Activated CD8-positive, alpha-beta memory T cell treated with anti-CD3 and anti-CD28 coated beads for 4 hours (primary cell): ENCODE measurements at regions not wholly inside any gene's neighbourhood (a gene's known extent, or its start where the extent isn't known, plus 50 kb on each side); places are given as distances from the start of the nearest gene placed in this dataset.

Source experiments
- DNase-seq, 2 donors: peaks; one replicate each; pipeline ENCODE4 v3.0.0-alpha.2; 2020; ENCODE audit warnings: low read depth in 2 of 2

DNA sequence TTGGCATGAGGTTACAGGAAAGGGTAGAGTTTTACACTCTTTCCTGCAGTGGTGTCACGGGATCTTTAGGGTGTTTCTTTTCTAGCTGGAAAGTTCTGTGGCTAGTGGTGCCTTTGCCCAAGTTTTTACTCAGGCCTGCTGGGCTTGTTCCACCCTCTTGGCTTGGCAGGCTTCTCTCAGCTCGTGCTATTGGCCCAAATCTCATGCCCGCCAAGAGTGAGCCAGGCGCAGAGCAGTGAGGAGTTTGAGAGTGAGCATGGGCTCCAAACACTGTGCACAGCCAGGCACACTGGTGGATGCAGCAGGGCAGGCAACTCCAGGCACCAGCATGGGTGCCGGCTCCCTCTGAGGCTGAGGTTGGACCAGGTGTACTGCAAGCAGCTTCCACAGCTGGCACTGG, 206.5 kb downstream of the SAMD5 start:
- no peak for DNase-seq

DNA sequence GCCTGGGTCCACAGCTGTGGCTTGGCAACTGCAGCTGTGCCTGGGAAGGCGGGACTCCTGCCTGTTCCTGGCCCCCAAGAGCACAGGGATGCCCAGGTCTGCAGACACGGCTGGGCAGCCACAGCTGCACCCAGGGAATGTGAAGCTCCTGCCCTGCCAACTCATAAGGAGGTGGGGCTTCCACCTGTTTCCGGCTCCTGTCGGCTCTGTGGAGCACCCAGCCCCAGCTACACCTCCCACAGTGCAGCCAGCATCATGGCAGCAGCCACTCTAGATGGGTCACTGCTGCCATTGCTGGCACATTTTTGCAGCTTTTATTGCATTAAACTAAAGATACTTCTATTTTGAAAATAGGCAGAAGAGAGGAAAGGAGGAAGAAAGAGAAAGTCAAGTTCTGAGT, 207.9 kb downstream of the SAMD5 start:
- no peak for DNase-seq

GRCh38 chr6:147717991-147718390, 209.5 kb downstream of the SAMD5 start:
- DNase-seq: no peak

GRCh38 chr6:147722158-147722557, 213.7 kb downstream of the SAMD5 start:
- no peak for DNase-seq

DNA sequence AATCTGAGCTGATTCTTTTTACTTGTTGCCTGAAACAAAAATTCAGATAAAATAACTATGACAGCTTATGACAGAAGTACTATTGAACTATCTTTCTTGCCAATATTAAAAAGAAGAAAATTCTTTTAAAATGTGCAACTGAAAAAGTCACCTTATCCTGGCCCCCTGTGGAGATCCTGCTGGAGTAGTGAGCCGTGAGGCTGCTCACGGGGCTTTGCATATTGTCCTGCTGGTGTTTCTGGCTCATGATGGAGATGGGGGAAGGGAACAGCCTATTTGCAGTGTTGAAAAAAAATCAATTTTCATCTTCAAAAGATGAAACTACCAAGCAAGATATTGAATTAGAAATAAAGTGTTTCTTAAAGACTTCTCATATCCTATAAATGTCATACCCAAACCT, 216.0 kb downstream of the SAMD5 start:
- no peak for DNase-seq

- DNase-seq: no peak
Observed at GRCh38 chr6:147726342-147726741, 217.9 kb downstream of the SAMD5 start.

DNA sequence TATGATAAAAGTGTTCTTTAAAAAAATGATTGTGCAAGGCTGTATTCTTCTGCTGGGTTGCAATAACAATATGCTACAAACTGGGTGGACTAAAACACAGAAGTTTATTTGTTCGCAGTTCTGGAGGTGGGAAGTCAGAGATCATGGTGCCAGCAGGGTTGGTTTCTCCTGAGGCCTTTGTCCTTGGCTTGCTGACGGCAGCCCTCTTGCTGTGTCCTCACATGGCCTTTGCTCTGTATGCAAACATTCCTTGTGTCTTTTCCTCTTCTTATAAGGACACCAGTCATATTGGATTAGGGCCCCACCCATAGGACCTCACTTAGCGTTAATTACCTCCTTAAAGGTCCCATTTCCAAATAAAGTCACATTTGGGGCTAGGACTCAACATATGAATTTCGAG, 220.4 kb downstream of the SAMD5 start:
- DNase-seq: no peak

DNA sequence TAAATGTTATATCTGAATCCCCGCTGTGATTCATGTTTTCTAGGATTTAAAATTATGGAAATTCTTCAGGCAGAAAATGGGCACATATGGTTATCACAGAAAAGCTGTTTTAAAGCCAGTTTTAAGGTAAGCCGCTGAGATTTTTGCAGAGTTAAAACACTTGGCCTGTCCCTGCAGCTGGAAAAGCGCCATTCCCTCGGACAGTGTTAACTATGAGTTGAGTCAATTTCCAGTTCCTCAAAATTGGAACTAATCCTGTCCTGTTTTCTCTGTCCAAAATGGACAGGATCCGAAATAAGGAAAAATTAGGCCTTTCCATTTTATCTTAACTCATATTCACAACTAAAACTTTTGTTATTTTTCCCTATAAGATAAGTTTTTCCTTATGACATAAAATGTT, 225.2 kb downstream of the SAMD5 start:
- no peak for DNase-seq

- no peak for DNase-seq
Observed at GRCh38 chr6:147734151-147734550, 225.7 kb downstream of the SAMD5 start.

GRCh38 chr6:147735924-147736323, 227.4 kb downstream of the SAMD5 start:
- no peak for DNase-seq

GRCh38 chr6:147737115-147737514, 228.6 kb downstream of the SAMD5 start:
- no peak for DNase-seq

DNA sequence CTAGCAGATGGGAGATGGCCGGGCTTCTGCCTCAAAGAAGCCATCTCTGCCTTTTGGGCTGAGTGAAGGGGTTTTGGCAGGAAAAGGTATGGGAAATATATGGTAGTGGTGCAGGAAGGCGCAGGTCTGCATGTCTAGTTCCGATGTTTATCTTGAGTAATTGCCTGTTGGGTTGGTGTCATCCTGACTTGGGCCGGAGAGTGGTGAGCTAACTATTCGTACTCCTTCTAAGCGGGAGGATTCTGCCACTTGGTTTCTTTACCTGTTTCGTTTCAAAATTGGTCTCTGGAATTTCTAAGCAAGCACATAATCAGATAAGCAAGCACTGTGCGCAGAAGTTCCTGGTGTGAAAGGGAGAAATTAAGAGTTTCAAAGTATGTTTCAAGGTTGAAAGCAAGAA, 229.6 kb downstream of the SAMD5 start:
- DNase-seq: no peak

GRCh38 chr6:147738516-147739162, 230.1 kb downstream of the SAMD5 start:
- no peak for DNase-seq

GRCh38 chr6:147740326-147740725, 231.8 kb downstream of the SAMD5 start:
- no peak for DNase-seq

- DNase-seq: no peak
Observed at GRCh38 chr6:147740916-147741315, 232.4 kb downstream of the SAMD5 start.

- no peak for DNase-seq
Observed at GRCh38 chr6:147741389-147741788, 232.9 kb downstream of the SAMD5 start.

DNA sequence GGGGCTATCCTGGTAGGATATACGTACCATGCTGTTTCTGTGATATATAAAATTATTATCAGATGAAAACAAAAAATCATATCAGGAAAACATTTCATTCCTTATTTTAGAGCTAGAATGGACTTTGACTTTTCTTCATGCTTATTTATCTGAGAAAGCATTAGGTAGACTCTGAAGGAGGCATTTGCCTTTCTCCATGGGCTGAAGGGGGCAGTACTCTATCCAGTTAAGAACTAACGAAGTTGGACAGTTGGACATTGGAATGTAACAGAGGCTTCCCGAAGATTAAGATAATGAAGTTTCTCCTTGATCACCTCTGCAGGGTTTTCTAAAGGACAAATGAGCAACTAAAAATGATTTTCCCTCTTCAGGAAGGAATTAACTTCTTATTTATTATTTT, 233.9 kb downstream of the SAMD5 start:
- DNase-seq: no peak

GRCh38 chr6:147744012-147744411, 235.5 kb downstream of the SAMD5 start:
- no peak for DNase-seq

- no peak for DNase-seq
Observed at GRCh38 chr6:147749331-147749730, 240.8 kb downstream of the SAMD5 start.

GRCh38 chr6:147750413-147750812, 241.9 kb downstream of the SAMD5 start:
- DNase-seq: no peak

DNA sequence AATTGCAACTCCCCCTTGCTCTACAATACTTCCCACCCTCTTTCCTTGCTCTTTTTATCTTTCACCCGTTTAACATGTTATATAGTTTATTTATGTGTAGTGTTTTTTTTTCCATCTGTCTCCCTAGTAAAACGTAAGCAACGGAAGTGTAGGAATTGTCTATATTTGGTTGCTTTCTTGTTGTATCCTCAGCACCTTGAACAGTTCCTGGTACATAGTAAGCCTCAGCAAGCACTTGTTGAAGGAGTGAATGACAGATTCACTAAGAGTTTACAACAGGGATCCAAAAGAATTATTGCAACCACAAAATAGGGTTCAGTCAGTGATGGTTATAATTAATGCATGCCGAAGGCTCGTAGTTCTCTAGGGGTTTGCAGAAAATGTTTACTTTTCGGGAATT, 242.7 kb downstream of the SAMD5 start:
- no peak for DNase-seq

DNA sequence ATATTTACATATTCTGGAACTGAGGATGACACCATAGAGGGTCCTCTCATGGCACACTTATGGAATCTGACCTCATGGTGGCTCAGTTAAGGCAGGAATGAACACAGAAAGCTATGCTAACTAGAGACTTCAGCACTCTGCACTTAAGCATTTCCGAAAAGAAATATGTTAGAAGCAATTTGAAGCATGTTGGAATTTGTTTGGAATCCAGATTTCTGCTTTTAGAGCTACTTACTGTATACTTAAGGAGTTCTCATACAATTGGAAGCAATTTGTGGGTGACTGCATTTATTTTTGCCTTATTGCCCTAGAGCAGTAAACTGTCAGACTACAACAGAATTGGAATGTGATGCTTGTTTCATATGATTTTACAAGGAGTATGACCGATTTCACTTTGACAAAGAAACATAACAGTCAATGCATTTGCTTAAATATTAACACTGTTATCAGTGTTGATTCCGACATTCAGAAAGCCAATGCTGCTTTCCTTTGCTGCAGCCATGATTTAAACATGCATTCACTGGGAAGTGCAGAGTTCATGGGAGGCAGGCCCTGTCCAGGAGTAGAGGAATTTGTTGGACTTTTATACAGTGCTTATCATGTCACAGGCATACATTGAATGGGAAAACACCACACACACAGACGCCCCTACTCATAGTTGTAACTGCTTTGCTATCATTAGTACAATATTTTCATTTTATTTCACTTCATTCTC, 244.4 kb downstream of the SAMD5 start:
- no peak for DNase-seq

DNA sequence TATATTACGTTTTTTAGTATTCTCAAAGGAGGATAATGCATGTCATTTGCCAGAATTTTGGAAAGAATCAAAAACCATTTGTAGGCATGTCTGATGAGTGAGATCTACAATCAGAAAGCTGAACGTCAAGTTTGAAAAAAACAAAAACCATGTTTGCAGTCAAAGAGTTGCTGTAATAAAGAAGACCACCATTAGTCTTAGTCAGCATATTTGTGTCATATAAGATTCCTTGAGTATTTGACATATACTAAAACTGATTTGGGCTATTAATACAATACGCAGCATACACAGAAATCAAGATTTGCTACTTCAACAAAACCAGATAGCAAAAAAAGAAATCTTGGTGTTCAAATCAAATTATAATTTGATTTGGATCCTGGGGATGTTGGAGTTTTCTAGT, 247.5 kb downstream of the SAMD5 start:
- no peak for DNase-seq

- no peak for DNase-seq
Observed at GRCh38 chr6:147756891-147757290, 248.4 kb downstream of the SAMD5 start.
